ENCODE measurements at regions not wholly inside any gene's neighbourhood (a gene's known extent, or its start where the extent isn't known, plus 50 kb on each side); places are given as distances from the start of the nearest gene placed in this dataset.

DNA sequence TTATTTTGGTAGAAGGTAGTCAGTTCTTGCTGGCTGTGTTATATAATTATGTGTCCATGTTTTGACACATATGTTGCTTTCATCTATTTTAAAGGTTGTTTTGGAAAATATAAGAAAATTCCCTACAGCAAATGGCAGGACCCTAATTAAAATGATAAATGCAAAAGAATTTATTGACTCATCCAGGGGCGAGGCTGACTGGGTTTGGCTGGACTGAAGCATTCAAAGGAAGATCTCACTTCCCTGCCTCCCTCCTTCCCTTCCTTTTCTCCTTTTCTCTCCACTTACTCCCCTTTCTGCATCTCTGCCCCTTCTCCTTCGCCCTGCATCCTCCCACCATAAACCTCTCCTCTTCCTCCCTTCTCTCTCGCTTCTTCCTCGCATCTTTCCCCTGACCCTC is 129.6 kb downstream of the SNAPC1 start:
- in situ Hi-C loops (cut with MboI; ENCODE audit: low sequenced_read_pairs): no loop called here

DNA sequence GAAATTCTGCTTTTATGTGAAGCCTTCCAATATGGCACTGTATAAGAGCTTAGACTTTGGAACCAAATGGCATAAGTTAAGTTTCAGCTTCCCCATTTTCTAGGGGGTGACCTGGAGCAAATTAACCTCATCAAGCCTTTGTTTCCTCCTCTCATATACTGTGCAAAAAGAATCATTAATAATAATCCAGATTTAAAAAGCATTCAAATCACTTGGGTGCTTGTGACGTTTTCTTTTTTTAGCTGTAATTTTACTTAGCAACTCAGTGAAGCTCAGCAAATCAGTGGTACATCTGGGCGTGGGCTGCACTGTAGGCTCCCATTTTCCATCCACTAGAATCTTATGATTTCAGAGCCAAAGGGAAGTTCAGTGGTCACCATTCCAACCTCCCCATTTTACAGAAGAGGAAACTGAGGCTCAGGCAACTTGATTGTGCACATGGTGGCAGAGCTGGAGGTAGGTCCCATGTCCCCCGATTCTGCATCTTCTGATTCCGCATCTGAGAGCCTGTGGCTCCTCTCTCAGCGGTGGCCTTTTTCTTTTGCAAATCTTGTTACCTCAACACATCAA is 131.2 kb downstream of the SNAPC1 start:
- in situ Hi-C loops (cut with MboI; ENCODE audit: low sequenced_read_pairs): no loop called here

DNA sequence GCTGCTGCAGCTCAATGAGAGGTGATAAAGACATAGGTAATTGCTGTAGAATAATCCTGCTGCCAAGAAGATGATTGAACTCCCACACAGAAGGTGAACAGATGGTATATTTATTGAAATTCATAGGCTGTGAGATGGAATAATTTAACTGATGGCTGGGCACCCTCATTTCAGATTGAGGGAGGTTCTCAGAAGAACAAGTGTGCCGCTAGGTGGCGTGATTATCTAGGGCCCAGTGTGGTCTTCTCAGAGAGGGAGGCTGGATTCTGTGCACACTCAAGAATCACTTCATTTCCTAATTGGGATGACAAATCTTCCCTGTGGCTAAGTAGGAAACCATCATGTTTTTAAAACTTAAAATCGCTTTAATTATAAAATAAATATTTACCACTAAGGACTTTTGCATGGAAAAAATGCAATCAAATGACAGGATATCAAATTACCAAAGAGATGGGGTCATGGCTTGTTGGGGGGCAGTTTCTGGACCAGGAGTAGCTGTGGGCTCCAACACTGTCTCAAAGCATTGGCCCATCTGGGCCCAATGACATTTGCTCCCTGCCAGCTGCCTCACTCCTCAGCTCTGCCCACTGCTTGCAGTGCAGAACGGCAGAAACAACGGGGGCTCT is 132.3 kb downstream of the SNAPC1 start:
- in situ Hi-C loops (cut with MboI; ENCODE audit: low sequenced_read_pairs): no loop called here

GRCh38 chr14:61897300-61897699 is 135.1 kb downstream of the SNAPC1 start:
- in situ Hi-C loops (cut with MboI; ENCODE audit: low sequenced_read_pairs): no loop called here

GRCh38 chr14:61898568-61898967 is 136.3 kb downstream of the SNAPC1 start:
- in situ Hi-C loops (cut with MboI; ENCODE audit: low sequenced_read_pairs): no loop called here

GRCh38 chr14:61899497-61899896 is 137.3 kb downstream of the SNAPC1 start:
- in situ Hi-C loops (cut with MboI; ENCODE audit: low sequenced_read_pairs): no loop called here

- in situ Hi-C loops (cut with MboI; ENCODE audit: low sequenced_read_pairs): no loop called here
Measured at GRCh38 chr14:61904946-61905345, 142.7 kb downstream of the SNAPC1 start.

GRCh38 chr14:61911574-61911973 is 149.4 kb downstream of the SNAPC1 start:
- in situ Hi-C loops (cut with MboI; ENCODE audit: low sequenced_read_pairs): no loop called here

- in situ Hi-C loops (cut with MboI; ENCODE audit: low sequenced_read_pairs): no loop called here
Measured at GRCh38 chr14:61918998-61919397, 156.8 kb downstream of the SNAPC1 start.

DNA sequence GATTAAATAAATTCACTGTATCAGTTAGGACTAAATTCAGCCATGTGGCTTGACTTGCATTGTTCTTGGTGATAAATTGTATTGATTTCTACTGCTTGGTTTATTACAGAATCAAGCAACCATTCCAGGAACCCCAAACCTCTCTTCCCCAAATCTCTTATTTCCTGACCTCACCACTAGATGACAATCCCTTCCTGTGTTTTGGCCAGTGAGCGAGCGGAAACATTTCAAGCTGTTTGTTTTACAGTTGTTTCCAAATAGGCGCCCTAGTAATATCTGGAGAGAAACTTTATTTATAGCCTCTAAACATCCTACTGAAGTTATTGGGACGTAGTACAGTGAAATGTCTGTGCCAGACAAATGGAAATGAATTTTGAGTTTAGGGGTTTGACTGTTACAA is 161.1 kb downstream of the SNAPC1 start:
- in situ Hi-C loops (cut with MboI; ENCODE audit: low sequenced_read_pairs): no loop called here

DNA sequence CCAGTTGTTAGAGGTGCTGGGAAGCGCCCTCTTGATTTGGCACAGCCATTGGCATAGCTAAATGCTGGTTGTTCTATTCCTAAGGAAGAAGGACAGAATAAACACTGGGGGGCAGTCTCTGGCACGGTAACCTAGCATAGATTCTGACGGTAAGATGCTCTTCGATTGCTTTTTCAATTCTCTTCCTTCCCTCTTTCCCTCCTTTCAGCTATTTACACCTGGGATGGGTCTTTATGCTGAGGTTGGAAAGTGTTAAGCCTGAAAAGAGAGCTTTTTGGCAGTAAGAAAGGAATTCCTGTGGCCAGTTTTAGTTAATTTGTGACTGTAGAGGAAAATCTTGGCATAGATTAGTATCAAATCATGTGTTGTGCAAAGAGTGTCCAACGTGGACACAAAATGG is 162.8 kb downstream of the SNAPC1 start:
- in situ Hi-C loops (cut with MboI; ENCODE audit: low sequenced_read_pairs): no loop called here

DNA sequence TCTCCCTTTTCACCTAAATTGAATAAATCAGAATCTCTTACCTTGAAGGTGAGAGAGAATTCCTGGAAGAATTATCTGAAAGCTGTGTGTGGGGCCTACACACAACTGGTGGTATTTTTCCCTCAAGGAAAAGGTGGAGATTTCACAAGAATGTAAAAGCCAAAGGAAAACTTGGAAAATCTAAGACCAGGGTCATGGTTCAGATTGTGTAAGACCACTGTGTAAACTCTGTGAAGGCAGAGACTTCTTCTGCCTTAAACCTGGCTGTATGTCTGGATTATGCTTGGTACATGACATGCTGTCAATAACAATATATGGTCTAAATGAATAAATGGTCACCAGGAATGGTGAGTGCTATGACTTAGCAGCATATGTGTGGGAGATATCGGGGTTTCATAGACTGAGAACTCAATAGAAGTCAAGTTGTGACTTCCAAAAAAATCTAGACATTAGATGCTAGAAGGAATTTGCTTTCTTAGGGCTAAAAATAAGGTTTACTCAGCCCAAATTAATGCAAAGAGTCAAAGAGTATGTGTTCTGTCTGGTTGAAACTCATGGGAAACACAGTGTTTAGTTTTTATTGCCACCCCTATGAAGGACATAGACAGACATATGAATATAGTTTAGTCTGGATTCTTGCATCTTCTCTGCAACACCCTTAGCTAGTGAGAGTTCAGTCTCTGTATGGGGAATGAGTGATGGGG is 163.7 kb downstream of the SNAPC1 start:
- in situ Hi-C loops (cut with MboI; ENCODE audit: low sequenced_read_pairs): no loop called here

DNA sequence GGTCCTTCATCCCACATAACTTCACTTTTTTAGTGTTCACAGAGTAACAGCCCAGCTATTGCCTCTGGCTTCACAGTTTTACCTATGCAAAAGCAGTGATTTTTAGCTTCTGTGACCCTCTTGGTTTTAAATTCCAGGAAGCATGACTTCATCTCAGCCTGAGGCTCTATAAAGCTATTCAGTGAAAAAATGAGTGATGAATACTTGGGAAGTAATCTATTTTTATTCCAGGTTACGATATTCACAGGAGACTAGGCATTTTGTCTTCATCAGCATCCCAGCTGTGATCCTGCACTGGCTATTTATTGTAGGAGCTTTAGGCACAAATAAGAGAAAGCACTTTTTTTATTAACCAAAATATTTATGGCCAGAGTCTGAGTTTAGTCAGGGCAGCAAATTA is 164.8 kb downstream of the SNAPC1 start:
- in situ Hi-C loops (cut with MboI; ENCODE audit: low sequenced_read_pairs): no loop called here

DNA sequence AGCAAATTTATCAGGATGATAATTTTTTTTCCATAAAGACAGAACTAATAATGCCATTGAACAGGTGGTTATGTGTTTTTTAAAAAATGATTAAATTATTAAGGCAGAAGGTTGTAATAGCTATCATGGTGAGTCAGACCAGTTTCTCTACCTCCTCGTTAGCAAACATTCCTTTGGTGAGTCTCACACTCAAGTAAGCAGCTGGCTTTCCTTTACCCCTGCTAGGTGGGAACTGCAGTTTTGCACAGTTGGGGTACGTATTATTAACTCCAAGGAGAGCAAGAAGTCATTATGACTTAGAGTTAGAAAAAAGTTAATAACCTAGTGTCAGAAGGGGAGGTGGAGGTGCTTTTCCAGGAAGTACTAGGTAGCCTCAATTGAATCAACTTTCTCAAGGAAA is 165.3 kb downstream of the SNAPC1 start:
- in situ Hi-C loops (cut with MboI; ENCODE audit: low sequenced_read_pairs): no loop called here

DNA sequence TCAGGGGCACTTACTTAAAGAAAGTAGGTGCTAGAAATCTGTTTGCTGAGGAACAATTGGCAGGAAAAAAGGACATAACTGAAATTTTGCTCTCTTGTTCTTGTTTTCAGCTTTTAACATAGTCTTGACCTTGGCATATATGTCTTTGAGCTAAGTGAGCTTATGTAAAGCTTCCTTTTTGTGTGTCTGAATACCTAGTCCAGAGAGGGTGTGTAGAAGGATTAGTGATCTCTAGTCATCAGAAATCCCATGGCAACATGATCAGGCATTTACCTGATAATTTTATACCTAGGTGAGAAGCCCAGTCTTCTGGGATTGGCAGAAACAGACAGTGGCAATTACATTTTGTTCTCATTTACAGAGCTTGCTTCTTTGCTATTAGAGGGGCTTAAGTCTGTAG is 166.1 kb downstream of the SNAPC1 start:
- in situ Hi-C loops (cut with MboI; ENCODE audit: low sequenced_read_pairs): no loop called here

- in situ Hi-C loops (cut with MboI; ENCODE audit: low sequenced_read_pairs): no loop called here
Measured at GRCh38 chr14:61928701-61929100, 166.5 kb downstream of the SNAPC1 start.

- in situ Hi-C loops (cut with MboI; ENCODE audit: low sequenced_read_pairs): no loop called here
Measured at GRCh38 chr14:61929651-61930050, 167.4 kb downstream of the SNAPC1 start.

DNA sequence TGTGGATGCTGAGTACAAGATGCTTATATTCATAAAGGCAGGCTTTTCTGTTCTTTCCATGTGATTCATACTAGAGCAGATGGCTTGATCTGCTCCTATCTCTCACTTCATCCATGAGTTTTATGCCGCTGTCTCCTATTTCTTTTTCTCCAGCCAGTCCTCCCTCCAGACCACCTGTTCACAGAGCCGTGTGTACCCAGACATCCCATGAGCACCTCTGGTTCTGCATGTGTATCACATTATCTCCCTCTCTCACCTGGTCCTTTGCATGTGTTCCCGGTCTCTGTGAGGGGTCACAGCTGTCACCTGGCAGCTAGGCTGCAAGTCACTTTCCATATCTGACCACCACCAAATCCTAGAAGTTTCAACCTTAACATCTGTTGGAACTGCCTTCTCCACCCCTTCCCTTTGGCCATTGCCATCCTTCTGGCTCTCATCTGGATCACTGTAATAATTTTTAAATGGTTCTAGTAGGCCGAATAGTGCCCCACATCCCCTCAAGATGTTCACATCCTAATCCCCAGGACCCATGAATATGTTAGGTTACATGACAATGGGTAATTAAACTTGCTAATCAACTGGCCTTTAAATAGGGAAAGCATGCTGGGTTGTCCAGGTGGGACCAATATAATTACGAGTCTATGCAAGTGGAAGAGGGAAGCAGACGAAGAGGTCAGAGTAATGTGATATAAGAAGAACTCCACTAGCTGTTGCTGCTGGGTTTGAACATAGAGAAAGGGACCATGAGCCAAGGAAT is 168.1 kb downstream of the SNAPC1 start:
- in situ Hi-C loops (cut with MboI; ENCODE audit: low sequenced_read_pairs): no loop called here

DNA sequence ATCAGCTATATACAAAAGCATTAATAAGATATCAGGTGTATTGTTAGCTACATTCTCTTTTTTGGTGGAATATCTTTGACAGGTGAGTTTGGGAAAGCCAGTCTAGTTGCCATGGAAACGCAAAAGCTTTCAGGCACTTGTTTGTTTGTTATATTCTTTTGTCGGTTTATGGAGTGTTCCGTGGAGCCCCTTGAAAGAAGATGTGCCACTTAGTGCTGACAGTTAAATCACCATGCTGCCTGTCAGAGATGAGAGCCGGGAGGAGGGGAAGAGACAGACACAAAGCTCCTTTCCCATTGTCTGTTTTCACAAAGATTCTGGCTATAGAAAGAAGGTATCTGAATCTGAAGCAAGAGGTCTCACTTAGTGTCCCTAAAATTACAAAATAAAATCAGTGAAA is 170.8 kb downstream of the SNAPC1 start:
- in situ Hi-C loops (cut with MboI; ENCODE audit: low sequenced_read_pairs): no loop called here

- in situ Hi-C loops (cut with MboI; ENCODE audit: low sequenced_read_pairs): no loop called here
Measured at GRCh38 chr14:61934385-61934784, 172.2 kb downstream of the SNAPC1 start.

DNA sequence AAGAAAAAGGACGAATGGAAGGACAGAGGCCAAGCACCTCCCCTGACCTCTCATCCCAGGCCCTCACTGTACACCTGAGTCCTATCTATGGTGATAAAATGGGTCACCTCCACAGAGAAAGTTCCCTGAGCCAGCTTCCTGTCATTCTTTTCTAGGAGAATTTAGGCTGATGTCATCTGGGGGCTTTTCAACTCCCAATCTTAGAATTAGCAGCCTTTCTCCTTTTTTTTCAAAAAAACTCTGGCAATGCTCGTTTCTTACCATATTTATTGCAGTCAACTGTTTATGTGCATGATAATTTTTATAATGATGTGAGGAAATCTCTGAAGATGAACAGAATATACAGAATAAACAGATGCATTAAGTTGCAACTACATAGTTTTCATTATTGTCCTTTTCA is 177.6 kb downstream of the SNAPC1 start:
- in situ Hi-C loops (cut with MboI; ENCODE audit: low sequenced_read_pairs): no loop called here
